ENCODE measurements at regions not wholly inside any gene's neighbourhood (a gene's known extent, or its start where the extent isn't known, plus 50 kb on each side); places are given as distances from the start of the nearest gene placed in this dataset.

- Histone ChIP-seq H3K23me2 (ENCODE audit: low read depth, low read length) (peaks cover 21% of the 10 kb centered on the region), H2BK15ac (ENCODE audit: low read length) (no peak overlapping the region), H3K9ac (replicated peaks in 1 of 4; ENCODE audit: extremely low read depth in 1 of 4, low read depth in 3 of 4, low read length in 3 of 4) (no peak overlapping the region), H3K4me3 (ENCODE audit: extremely low read depth in 1 of 4, insufficient read depth in 2 of 4, low read depth in 3 of 4, low read length in 4 of 4) (no peak overlapping the region), H3K27ac (ENCODE audit: low read depth, low read length) (no peak overlapping the region), H3K14ac (ENCODE audit: insufficient read length) (no peak overlapping the region), H3K79me2 (ENCODE audit: control insufficient read depth in 1 of 2, insufficient read depth in 2 of 2, low read length in 2 of 2) (no peaks in the 10 kb centered on the region), H3K79me1 (ENCODE audit: low read depth, low read length) (0 out of 2 replicates have a peak, but pooled peaks cover 3% of the 10 kb centered on the region), H2BK20ac (ENCODE audit: low read length) (no peak overlapping the region), H2AFZ (ENCODE audit: low read length) (no peak overlapping the region), H3K56ac (replicated peaks; ENCODE audit: insufficient read length, low read depth, low read length) (no peak overlapping the region), H4K8ac (ENCODE audit: extremely low read depth, insufficient read depth, low read length) (no peak overlapping the region), H2BK5ac (ENCODE audit: low read depth, low read length) (no peak overlapping the region), H3K27me3 (replicated peaks in 1 of 4; ENCODE audit: control insufficient read depth in 3 of 4, extremely low read depth in 1 of 4, insufficient read depth in 3 of 4, low read length in 3 of 4) (peaks cover 0 to 3% (median 0%) of the 10 kb centered on the region in 4 experiments; a peak in 1 of 7 replicates), H3K4me2 (ENCODE audit: insufficient read depth in 1 of 2, low read depth in 2 of 2, low read length in 2 of 2) (no peak overlapping the region), H3K4me1 (replicated peaks in 1 of 4; ENCODE audit: control insufficient read depth in 3 of 4, insufficient read depth in 4 of 4, low read length in 3 of 4) (peaks cover 0 to 8% (median 6%) of the 10 kb centered on the region in 4 experiments; a peak in 6 of 7 replicates), H2BK12ac (ENCODE audit: low read depth, low read length) (no peak overlapping the region), H3K36me3 (ENCODE audit: control insufficient read depth in 2 of 4, insufficient read depth in 4 of 4, low read length in 3 of 4) (no peaks in the 10 kb centered on the region), H4K5ac (ENCODE audit: insufficient read length, low read depth, low read length) (no peak overlapping the region), H3K4ac (replicated peaks; ENCODE audit: insufficient read length, low read depth, low read length) (no peak overlapping the region), H2AK5ac (ENCODE audit: low read depth, low read length) (no peak overlapping the region), H3K23ac (ENCODE audit: insufficient read length) (no peak overlapping the region), H2BK120ac (replicated peaks; ENCODE audit: low read depth, low read length) (no peak overlapping the region), H3K18ac (ENCODE audit: extremely low read depth, low read length) (no peak overlapping the region), H3K9me3 (ENCODE audit: insufficient read depth in 2 of 2, low read depth in 1 of 2, low read length in 1 of 2) (peaks cover 3 to 6% of the 10 kb centered on the region in 2 experiments), H4K20me1 (replicated peaks in 1 of 2; ENCODE audit: control insufficient read depth in 1 of 2, insufficient read depth in 2 of 2, low read length in 2 of 2) (peaks cover 0 to 8% of the 10 kb centered on the region in 2 experiments), H4K91ac (replicated peaks; ENCODE audit: insufficient read length, low read length) (no peak overlapping the region)
- ChIA-PET CTCF (ENCODE audit: partially characterized antibody) (interaction anchor here (0.7 to 3.2 kb wide), 4 partner anchors 12 to 126 kb away, joined by 3 to 9 read pairs (median 4); no protein-coding TSS in a partner anchor), POLR2A (ENCODE audit: partially characterized antibody) (no interaction called here)
- WGBS, 2 experiments (ENCODE audit: extremely low coverage in 1 of 2, insufficient coverage in 1 of 2, insufficient read length in 1 of 2, insufficient replicate concordance in 2 of 2, low coverage in 1 of 2, low lambda C conversion rate in 2 of 2, missing lambda C conversion rate in 1 of 2), result 89% methylated on average over 6 of the region's 6 CpGs; no CpG with 5 or more reads in 1 of the 2 experiments
- DNase-seq (ENCODE audit: low read depth in 1 of 2, low spot score in 2 of 2), result no peak
- no peak for FAIRE-seq
- TF ChIP-seq CBX8 (IDR thresholded peaks at IDR 0.05; ENCODE audit: borderline replicate concordance, low read depth, low read length), result no peak
- TF ChIP-seq RAD21 (IDR thresholded peaks at IDR 0.05 in 1 of 2, conservative IDR thresholded peaks at IDR 0.05 in 1 of 2; ENCODE audit: low read depth in 2 of 2, low read length in 2 of 2), result no peak
- TF ChIP-seq RXRA (IDR thresholded peaks at IDR 0.05; ENCODE audit: insufficient read depth, low read depth, low read length), result no peak
- no peak for TF ChIP-seq KDM1A (IDR thresholded peaks at IDR 0.05; ENCODE audit: borderline replicate concordance, low read length)
- TF ChIP-seq TCF12 (IDR thresholded peaks at IDR 0.05; ENCODE audit: low read depth, low read length), result no peak
These were observed 330.2 kb upstream of the B3GAT1 start for GRCh38 chr11:134742224-134742612.
